BE2C (cell line): ENCODE measurements at regions not wholly inside any gene's neighbourhood (a gene's known extent, or its start where the extent isn't known, plus 50 kb on each side); places are given as distances from the start of the nearest gene placed in this dataset.

ENCODE experiments used
- DNase-seq: peaks from one replicate; pipeline ENCODE4 v3.0.0-alpha.2; 2020
- H3K27me3 ChIP-seq: fragments of 250-450 bp; sonication (Bioruptor Pico); 2 replicates; pipeline ENCODE4 v1.5.1; 2020; ENCODE audit warnings: mild to moderate bottlenecking
- H3K36me3 ChIP-seq: fragments of 250-450 bp; sonication (Bioruptor Pico); 2 replicates; pipeline ENCODE4 v1.5.1; 2020; ENCODE audit warnings: mild to moderate bottlenecking
- H3K4me1 ChIP-seq: fragments of 250-450 bp; sonication (Bioruptor Pico); 2 replicates; pipeline ENCODE4 v1.5.1; 2020
- H3K4me3 ChIP-seq: 2 replicates; pipeline ENCODE4 v1.5.1; 2011; ENCODE audit warnings: low read depth, low read length
- H3K9me3 ChIP-seq: fragments of 250-450 bp; sonication (Bioruptor Pico); 2 replicates; pipeline ENCODE4 v1.5.1; 2020
- CTCF ChIP-seq: IDR thresholded peaks from 2 replicates; pipeline ENCODE4 v1.5.1; 2012; ENCODE audit warnings: mild to moderate bottlenecking, low read depth, low read length

GRCh38 chr13:97520061-97520460 is 86.1 kb downstream of the RAP2A start:
- no peaks in the 10 kb centered on the region for H3K36me3 ChIP-seq
- H3K4me3 ChIP-seq = no peak overlapping the region
- no peak for DNase-seq
- H3K27me3 ChIP-seq = no peaks in the 10 kb centered on the region
- no peak for TF ChIP-seq CTCF
- no peaks in the 10 kb centered on the region for H3K9me3 ChIP-seq
- no peaks in the 10 kb centered on the region; the same call in 1 of the 2 replicates for H3K4me1 ChIP-seq

- H3K27me3 ChIP-seq = no peaks in the 10 kb centered on the region
- no peak for TF ChIP-seq CTCF
- H3K4me1 ChIP-seq = no peaks in the 10 kb centered on the region; the same call in 1 of the 2 replicates
- H3K9me3 ChIP-seq = no peaks in the 10 kb centered on the region
- no peaks in the 10 kb centered on the region for H3K36me3 ChIP-seq
- DNase-seq = no peak
- no peak overlapping the region for H3K4me3 ChIP-seq
These were observed 86.9 kb downstream of the RAP2A start for GRCh38 chr13:97520866-97521265.

- no peaks in the 10 kb centered on the region for H3K27me3 ChIP-seq
- no peaks in the 10 kb centered on the region; the same call in 1 of the 2 replicates for H3K4me1 ChIP-seq
- no peak for DNase-seq
These were observed 87.8 kb downstream of the RAP2A start for GRCh38 chr13:97521726-97522125.

GRCh38 chr13:97522243-97522642 is 88.3 kb downstream of the RAP2A start:
- H3K36me3 ChIP-seq = no peaks in the 10 kb centered on the region
- peaks cover 1% of the 10 kb centered on the region; the same call in 1 of the 2 replicates for H3K4me1 ChIP-seq
- no peaks in the 10 kb centered on the region for H3K9me3 ChIP-seq
- no peak overlapping the region for H3K4me3 ChIP-seq
- no peaks in the 10 kb centered on the region for H3K27me3 ChIP-seq
- DNase-seq = no peak
- no peak for TF ChIP-seq CTCF

More at GRCh38 chr13:97521726-97522125, 87.8 kb downstream of the RAP2A start:
- Histone ChIP-seq H3K9me3 (no peaks in the 10 kb centered on the region), H3K36me3 (no peaks in the 10 kb centered on the region), H3K4me3 (no peak overlapping the region)
- no peak for TF ChIP-seq CTCF

- Histone ChIP-seq H3K36me3 (no peaks in the 10 kb centered on the region), H3K9me3 (no peaks in the 10 kb centered on the region), H3K27me3 (no peaks in the 10 kb centered on the region), H3K4me3 (no peak overlapping the region), H3K4me1 (peaks cover 4% of the 10 kb centered on the region; the same call in 1 of the 2 replicates)
- no peak for TF ChIP-seq CTCF
- DNase-seq = no peak
These were observed 92.6 kb downstream of the RAP2A start for GRCh38 chr13:97526556-97526955.

- no peaks in the 10 kb centered on the region for H3K9me3 ChIP-seq
- H3K4me3 ChIP-seq = no peak overlapping the region
- no peak for TF ChIP-seq CTCF
- no peak for DNase-seq
- H3K36me3 ChIP-seq = no peaks in the 10 kb centered on the region
- H3K4me1 ChIP-seq = peaks cover 4% of the 10 kb centered on the region; the same call in 1 of the 2 replicates
- no peaks in the 10 kb centered on the region for H3K27me3 ChIP-seq
These were observed 94.5 kb downstream of the RAP2A start for GRCh38 chr13:97528518-97528917.
